GM19351 (cell line): ENCODE measurements at regions not wholly inside any gene's neighbourhood (a gene's known extent, or its start where the extent isn't known, plus 50 kb on each side); places are given as distances from the start of the nearest gene placed in this dataset.
"Not testable (repeated sequence)": the region's sequence is repeated elsewhere in the genome, so short reads cannot be mapped to it uniquely, and the experiment has no call there.

Experiments
- ATAC-seq: cut with Tn5 transposase; IDR thresholded peaks from one replicate; pipeline ENCODE4 v1.9.1; 2021; ENCODE audit warnings: mild to moderate bottlenecking, moderate library complexity; ENCODE audit not compliant: unreplicated experiment

- ATAC-seq: not testable (repeated sequence)
Observed at GRCh38 chr7:110514975-110515551, 575.9 kb upstream of the LRRN3 start.

- no peak for ATAC-seq
Observed at GRCh38 chr7:110519851-110520250, 571.1 kb upstream of the LRRN3 start.

GRCh38 chr7:110521357-110521911 is 569.5 kb upstream of the LRRN3 start:
- no peak for ATAC-seq

GRCh38 chr7:110522061-110522760 is 568.7 kb upstream of the LRRN3 start:
- no peak for ATAC-seq

GRCh38 chr7:110522761-110523200 is 568.1 kb upstream of the LRRN3 start:
- no peak for ATAC-seq

- ATAC-seq: no peak
Observed at GRCh38 chr7:110529175-110529574, 561.8 kb upstream of the LRRN3 start.

- ATAC-seq: no peak
Observed at GRCh38 chr7:110531186-110531585, 559.7 kb upstream of the LRRN3 start.

- no peak for ATAC-seq
Observed at GRCh38 chr7:110534241-110534931, 556.5 kb upstream of the LRRN3 start.

- no peak for ATAC-seq
Observed at GRCh38 chr7:110539216-110539615, 551.7 kb upstream of the LRRN3 start.

GRCh38 chr7:110541962-110542361 is 549.0 kb upstream of the LRRN3 start:
- no peak for ATAC-seq

- ATAC-seq: no peak
Observed at GRCh38 chr7:110544194-110544593, 546.7 kb upstream of the LRRN3 start.

- ATAC-seq: no peak
Observed at GRCh38 chr7:110548372-110548771, 542.6 kb upstream of the LRRN3 start.

GRCh38 chr7:110557136-110557535 is 533.8 kb upstream of the LRRN3 start:
- no peak for ATAC-seq

GRCh38 chr7:110563286-110563685 is 527.6 kb upstream of the LRRN3 start:
- ATAC-seq: not testable (repeated sequence)

GRCh38 chr7:110564246-110564645 is 526.7 kb upstream of the LRRN3 start:
- ATAC-seq: no peak

GRCh38 chr7:110568388-110568787 is 522.5 kb upstream of the LRRN3 start:
- no peak for ATAC-seq

GRCh38 chr7:110568932-110569331 is 522.0 kb upstream of the LRRN3 start:
- no peak for ATAC-seq

GRCh38 chr7:110569486-110570205 is 521.3 kb upstream of the LRRN3 start:
- ATAC-seq: no peak

GRCh38 chr7:110573862-110574528 is 516.9 kb upstream of the LRRN3 start:
- ATAC-seq: no peak

GRCh38 chr7:110587294-110587693 is 503.6 kb upstream of the LRRN3 start:
- ATAC-seq: no peak

- ATAC-seq: no peak
Observed at GRCh38 chr7:110590415-110590814, 500.5 kb upstream of the LRRN3 start.
